GM12865 (cell line): ENCODE measurements at regions not wholly inside any gene's neighbourhood (a gene's known extent, or its start where the extent isn't known, plus 50 kb on each side); places are given as distances from the start of the nearest gene placed in this dataset.

Experiments
- DNase-seq: peaks from one replicate; pipeline ENCODE4 v3.0.0; 2010; ENCODE audit warnings: low read depth
- H3K4me3 ChIP-seq: 2 replicates; pipeline ENCODE4 v1.5.1; 2011; ENCODE audit warnings: mild to moderate bottlenecking, low read depth, low read length, control low read depth
- CTCF ChIP-seq: IDR thresholded peaks from 2 replicates; pipeline ENCODE4 v1.5.1; 2011; ENCODE audit warnings: low read length, control low read depth, low read depth, inconsistent platforms; ENCODE audit not compliant: insufficient read depth; ENCODE audit errors: missing control alignments

GRCh38 chr13:90098577-90098976, 1248.9 kb upstream of the MIR17HG start:
- no peak overlapping the region for H3K4me3 ChIP-seq
- DNase-seq: no peak
- TF ChIP-seq CTCF: no peak

- no peak for TF ChIP-seq CTCF
- no peak for DNase-seq
- H3K4me3 ChIP-seq: no peak overlapping the region
These were observed 1247.6 kb upstream of the MIR17HG start for GRCh38 chr13:90099847-90100246.

- TF ChIP-seq CTCF: no peak
- H3K4me3 ChIP-seq: no peak overlapping the region
- no peak for DNase-seq
These were observed 1244.2 kb upstream of the MIR17HG start for GRCh38 chr13:90103099-90103784.

- no peak overlapping the region for H3K4me3 ChIP-seq
- no peak for TF ChIP-seq CTCF
- DNase-seq: no peak
These were observed 1242.7 kb upstream of the MIR17HG start for GRCh38 chr13:90104764-90105163.

- no peak for DNase-seq
- no peak for TF ChIP-seq CTCF
- H3K4me3 ChIP-seq: no peak overlapping the region
These were observed 1242.2 kb upstream of the MIR17HG start for GRCh38 chr13:90105276-90105675.

- no peak overlapping the region for H3K4me3 ChIP-seq
- no peak for TF ChIP-seq CTCF
- no peak for DNase-seq
These were observed 1241.5 kb upstream of the MIR17HG start for GRCh38 chr13:90105849-90106496.
